Activated CD8-positive, alpha-beta T cell treated with anti-CD3 and anti-CD28 coated beads for 36 hours (primary cell): ENCODE measurements at regions not wholly inside any gene's neighbourhood (a gene's known extent, or its start where the extent isn't known, plus 50 kb on each side); places are given as distances from the start of the nearest gene placed in this dataset.

Experiments used
- ATAC-seq: fragments of 200-7000 bp; cut with Tn5 transposase; one replicate; pipeline ENCODE4 v1.10.0; 2021; ENCODE audit warnings: mild to moderate bottlenecking, moderate library complexity
- CTCF ChIA-PET: fragments of 350-600 bp; sonication (Branson Sonifier 250); formaldehyde crosslinking; loops from one replicate; lab custom pipeline; 2021; ENCODE audit warnings: antibody characterized with exemption; lab: Charles Lee
- POLR2A ChIA-PET: fragments of 350-600 bp; sonication (Branson Sonifier 250); formaldehyde crosslinking; loops from one replicate; lab custom pipeline; 2021; ENCODE audit warnings: antibody characterized with exemption; lab: Charles Lee
- DNase-seq: peaks from one replicate; pipeline ENCODE4 v3.0.0-alpha.2; 2020
- H3K27ac Mint-ChIP-seq: one replicate; pipeline ENCODE4 v1.8.0; 2021; ENCODE audit warnings: mild to moderate bottlenecking, mixed read lengths
- H3K27me3 Mint-ChIP-seq: one replicate; pipeline ENCODE4 v1.8.0; 2021; ENCODE audit warnings: mixed read lengths
- H3K36me3 Mint-ChIP-seq: one replicate; pipeline ENCODE4 v1.8.0; 2021; ENCODE audit warnings: low read depth, mixed read lengths
- H3K4me1 Mint-ChIP-seq: one replicate; pipeline ENCODE4 v1.8.0; 2021; ENCODE audit warnings: low read depth, mixed read lengths
- H3K4me3 Mint-ChIP-seq: one replicate; pipeline ENCODE4 v1.8.0; 2021; ENCODE audit warnings: mild to moderate bottlenecking, moderate library complexity, mixed read lengths
- H3K9me3 Mint-ChIP-seq: one replicate; pipeline ENCODE4 v1.8.0; 2021; ENCODE audit warnings: mixed read lengths
- CTCF ChIP-seq: fragments of 200-600 bp; IDR thresholded peaks from one replicate; pipeline ENCODE4 v1.8.0; 2022; ENCODE audit warnings: antibody characterized with exemption, mild to moderate bottlenecking
- intact Hi-C: fragments of 100-400 bp; cut with micrococcal nuclease; formaldehyde crosslinking; loops from one replicate; pipeline ENCODE4 v1.10.0; 2022

- Mint-ChIP-seq H3K9me3 (no peaks in the 10 kb centered on the region), H3K27me3 (no peaks in the 10 kb centered on the region), H3K4me1 (no peaks in the 10 kb centered on the region), H3K4me3 (no peak overlapping the region), H3K27ac (no peak overlapping the region), H3K36me3 (no peaks in the 10 kb centered on the region)
- ATAC-seq (no peak), DNase-seq (no peak)
- intact Hi-C loops = no loop called here
- CTCF ChIA-PET = no interaction called here
- POLR2A ChIA-PET = no interaction called here
- TF ChIP-seq CTCF = no peak
Measured at GRCh38 chr4:147360301-147360700, 120.6 kb upstream of the EDNRA start.

- Mint-ChIP-seq H3K4me3 (no peak overlapping the region), H3K9me3 (no peaks in the 10 kb centered on the region), H3K36me3 (no peaks in the 10 kb centered on the region), H3K4me1 (no peaks in the 10 kb centered on the region), H3K27ac (no peak overlapping the region), H3K27me3 (no peaks in the 10 kb centered on the region)
- no peak for DNase-seq
- no peak for TF ChIP-seq CTCF
- no peak for ATAC-seq
- ChIA-PET CTCF (no interaction called here), POLR2A (no interaction called here)
- intact Hi-C loops = no loop called here
Measured at GRCh38 chr4:147361726-147362125, 119.2 kb upstream of the EDNRA start.

GRCh38 chr4:147362938-147363337 is 118.0 kb upstream of the EDNRA start:
- CTCF ChIA-PET = no interaction called here
- no peak overlapping the region for H3K27ac Mint-ChIP-seq
- no peaks in the 10 kb centered on the region for H3K36me3 Mint-ChIP-seq

GRCh38 chr4:147363514-147363913 is 117.4 kb upstream of the EDNRA start:
- intact Hi-C loops = no loop called here
- no peaks in the 10 kb centered on the region for H3K36me3 Mint-ChIP-seq
- no peak for DNase-seq
- H3K4me3 Mint-ChIP-seq = no peak overlapping the region
- ATAC-seq = no peak
- no peaks in the 10 kb centered on the region for H3K27me3 Mint-ChIP-seq
- no peak overlapping the region for H3K27ac Mint-ChIP-seq
- CTCF ChIA-PET = no interaction called here
- POLR2A ChIA-PET = no interaction called here
- no peaks in the 10 kb centered on the region for H3K4me1 Mint-ChIP-seq
- H3K9me3 Mint-ChIP-seq = no peaks in the 10 kb centered on the region
- no peak for TF ChIP-seq CTCF

More at GRCh38 chr4:147362938-147363337, 118.0 kb upstream of the EDNRA start:
- Mint-ChIP-seq H3K9me3 (no peaks in the 10 kb centered on the region), H3K4me1 (no peaks in the 10 kb centered on the region), H3K27me3 (no peaks in the 10 kb centered on the region), H3K4me3 (no peak overlapping the region)
- DNase-seq (no peak), ATAC-seq (no peak)
- POLR2A ChIA-PET = no interaction called here
- intact Hi-C loops = no loop called here
- TF ChIP-seq CTCF = no peak

- H3K4me3 Mint-ChIP-seq = no peak overlapping the region
- H3K27ac Mint-ChIP-seq = no peak overlapping the region
- no peaks in the 10 kb centered on the region for H3K36me3 Mint-ChIP-seq
- CTCF ChIA-PET = no interaction called here
- H3K9me3 Mint-ChIP-seq = no peaks in the 10 kb centered on the region
- TF ChIP-seq CTCF = no peak
- DNase-seq (no peak), ATAC-seq (no peak)
- intact Hi-C loops = no loop called here
- POLR2A ChIA-PET = no interaction called here
- H3K4me1 Mint-ChIP-seq = no peaks in the 10 kb centered on the region
- no peaks in the 10 kb centered on the region for H3K27me3 Mint-ChIP-seq
Measured at GRCh38 chr4:147365396-147365795, 115.5 kb upstream of the EDNRA start.
